ENCODE measurements at regions not wholly inside any gene's neighbourhood (a gene's known extent, or its start where the extent isn't known, plus 50 kb on each side); places are given as distances from the start of the nearest gene placed in this dataset.

GRCh38 chr4:165677081-165677480, 196.0 kb upstream of the TLL1 start:
- no peak for TF ChIP-seq POLR2A (IDR thresholded peaks at IDR 0.05; ENCODE audit: low read depth, low read length)
- no peak for TF ChIP-seq MAX (IDR thresholded peaks at IDR 0.05; ENCODE audit: insufficient read depth, insufficient read length)
- no peak for TF ChIP-seq FOS (IDR thresholded peaks at IDR 0.05; ENCODE audit: borderline replicate concordance, insufficient read depth, low read length)
- no peak for TF ChIP-seq CTCF (IDR thresholded peaks at IDR 0.05; ENCODE audit: extremely low read depth in 1 of 2, insufficient read depth in 1 of 2, low read depth in 1 of 2, low read length in 2 of 2)
- no peak for TF ChIP-seq EZH2 (IDR thresholded peaks at IDR 0.05; ENCODE audit: borderline replicate concordance, low read depth, low read length, severe bottlenecking)
- Histone ChIP-seq H3K27ac (ENCODE audit: insufficient read depth, low read depth, low read length) (no peak overlapping the region), H3K9me1 (replicated peaks; ENCODE audit: control insufficient read depth, extremely low read depth, insufficient read depth, low read length) (no peaks in the 10 kb centered on the region), H3K27me3 (ENCODE audit: control insufficient read depth in 2 of 2, insufficient read depth in 2 of 2, low read length in 2 of 2) (no peaks in the 10 kb centered on the region), H3K9me3 (replicated peaks; ENCODE audit: control insufficient read depth, insufficient read depth, low read length) (no peaks in the 10 kb centered on the region), H3K4me1 (ENCODE audit: control insufficient read depth, extremely low read depth, insufficient read depth, low read length) (peaks cover 5% of the 10 kb centered on the region), H3K9ac (replicated peaks; ENCODE audit: extremely low read depth, insufficient read depth, low read length) (no peak overlapping the region), H4K20me1 (replicated peaks; ENCODE audit: control insufficient read depth, extremely low read depth, insufficient read depth, low read length) (no peaks in the 10 kb centered on the region), H3K4me3 (replicated peaks in 1 of 3; ENCODE audit: insufficient read depth in 1 of 3, low read depth in 1 of 3, low read length in 3 of 3) (no peak overlapping the region), H3K4me2 (ENCODE audit: insufficient read depth, low read length) (no peak overlapping the region), H2AFZ (ENCODE audit: low read depth, low read length) (no peak overlapping the region), H3K36me3 (ENCODE audit: control insufficient read depth in 2 of 2, extremely low read depth in 1 of 2, insufficient read depth in 2 of 2, low read length in 2 of 2) (no peaks in the 10 kb centered on the region), H3K79me2 (ENCODE audit: control insufficient read depth, insufficient read depth, low read length) (no peaks in the 10 kb centered on the region)
- FAIRE-seq (no peak), DNase-seq (ENCODE audit: low read depth, low spot score) (no peak)
- dilution Hi-C loops (cut with MboI; ENCODE audit: extremely low pct_ligation_motif_present, low sequenced_read_pairs) (no loop called here), intact Hi-C loops (cut with micrococcal nuclease) (no loop called here)
- BruUV-seq (replicated peaks): no TSS peak
- ChIA-PET CTCF (interaction anchor here (0.7 kb wide), 1 partner anchor 199 kb away, joined by 3 read pairs; no protein-coding TSS in a partner anchor), POLR2A (no interaction called here)
